ENCODE measurements at regions not wholly inside any gene's neighbourhood (a gene's known extent, or its start where the extent isn't known, plus 50 kb on each side); places are given as distances from the start of the nearest gene placed in this dataset.

GRCh38 chr1:53378061-53378460 lies 50.2 kb upstream of the LRP8 start:
- TF ChIP-seq POLR2A (IDR thresholded peaks at IDR 0.05): no peak
- no peak for TF ChIP-seq CTCF (IDR thresholded peaks at IDR 0.05)
- intact Hi-C loops (cut with DNase I): no loop called here
- H3K36me3 ChIP-seq (replicated peaks in 1 of 2): no peaks in the 10 kb centered on the region
- no peak overlapping the region for H3K4me3 ChIP-seq
- no peak overlapping the region for H3K27ac ChIP-seq
- no peak for DNase-seq
- H3K27me3 ChIP-seq: no peaks in the 10 kb centered on the region
- H3K9me3 ChIP-seq (replicated peaks in 1 of 3): no peaks in the 10 kb centered on the region
- H3K4me1 ChIP-seq (replicated peaks in 1 of 2): no peaks in the 10 kb centered on the region
- WGBS, 4 donors: 70 to 86% (median 77%) methylated on average over 4 to 5 of the region's 5 CpGs

GRCh38 chr1:53378932-53379661 lies 51.2 kb upstream of the LRP8 start:
- WGBS, 4 donors: 88 to 95% (median 94%) methylated on average over 11 of the region's 11 CpGs
- Histone ChIP-seq H3K27me3 (no peaks in the 10 kb centered on the region), H3K4me3 (no peak overlapping the region), H3K36me3 (replicated peaks in 1 of 2) (no peaks in the 10 kb centered on the region), H3K4me1 (replicated peaks in 1 of 2) (no peaks in the 10 kb centered on the region), H3K9me3 (replicated peaks in 1 of 3) (no peaks in the 10 kb centered on the region), H3K27ac (no peak overlapping the region)
- intact Hi-C loops (cut with DNase I): no loop called here
- no peak for TF ChIP-seq CTCF (IDR thresholded peaks at IDR 0.05)
- no peak for TF ChIP-seq POLR2A (IDR thresholded peaks at IDR 0.05)
- DNase-seq: no peak

DNA sequence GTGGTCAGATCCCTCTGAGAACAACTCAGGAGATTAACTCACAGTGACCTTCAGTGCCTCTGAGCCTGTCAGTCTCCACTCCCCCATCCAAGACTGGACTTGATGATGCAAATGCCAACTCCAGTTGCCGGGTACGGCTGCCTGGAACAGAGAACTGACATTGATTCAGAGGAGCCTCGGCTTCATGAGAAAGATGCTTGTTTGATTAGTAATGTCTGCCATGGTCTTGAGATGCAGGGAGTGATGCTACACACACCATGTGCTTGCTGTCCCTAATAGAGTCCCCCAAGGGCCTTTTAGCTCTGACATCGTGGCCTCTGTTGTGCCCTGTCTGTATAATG lies 51.8 kb upstream of the LRP8 start:
- no peak for DNase-seq
- Histone ChIP-seq H3K9me3 (replicated peaks in 1 of 3) (no peaks in the 10 kb centered on the region), H3K27me3 (no peaks in the 10 kb centered on the region), H3K4me1 (replicated peaks in 1 of 2) (no peaks in the 10 kb centered on the region), H3K36me3 (replicated peaks in 1 of 2) (no peaks in the 10 kb centered on the region), H3K27ac (no peak overlapping the region), H3K4me3 (no peak overlapping the region)
- TF ChIP-seq POLR2A (IDR thresholded peaks at IDR 0.05): no peak
- TF ChIP-seq CTCF (IDR thresholded peaks at IDR 0.05): no peak
- 51 to 91% (median 70%) methylated on average over 4 of the region's 4 CpGs for WGBS, 4 donors
- intact Hi-C loops (cut with DNase I): no loop called here

- Histone ChIP-seq H3K9me3 (replicated peaks in 1 of 3) (no peaks in the 10 kb centered on the region), H3K36me3 (replicated peaks in 1 of 2) (no peaks in the 10 kb centered on the region), H3K27ac (no peak overlapping the region), H3K4me1 (replicated peaks in 1 of 2) (no peaks in the 10 kb centered on the region), H3K4me3 (no peak overlapping the region), H3K27me3 (no peaks in the 10 kb centered on the region)
- intact Hi-C loops (cut with DNase I): no loop called here
- TF ChIP-seq CTCF (IDR thresholded peaks at IDR 0.05): no peak
- no peak for TF ChIP-seq POLR2A (IDR thresholded peaks at IDR 0.05)
- WGBS, 4 donors: 66 to 73% (median 70%) methylated on average over 5 of the region's 5 CpGs
- DNase-seq: no peak
Measured at GRCh38 chr1:53380296-53380695, 52.4 kb upstream of the LRP8 start.

Measured in adrenal gland (tissue), 9 donors.